HG03521 (cell line): ENCODE measurements at regions not wholly inside any gene's neighbourhood (a gene's known extent, or its start where the extent isn't known, plus 50 kb on each side); places are given as distances from the start of the nearest gene placed in this dataset.
"Not testable (repeated sequence)": the region's sequence is repeated elsewhere in the genome, so short reads cannot be mapped to it uniquely, and the experiment has no call there.

ENCODE experiments used
- ATAC-seq: cut with Tn5 transposase; IDR thresholded peaks from one replicate; pipeline ENCODE4 v1.9.1; 2021; ENCODE audit warnings: mild to moderate bottlenecking, moderate library complexity; ENCODE audit not compliant: unreplicated experiment

GRCh38 chr22:48829908-48830307 lies 997.8 kb downstream of the BRD1 start:
- ATAC-seq: no peak

GRCh38 chr22:48828688-48829087 lies 999.0 kb downstream of the BRD1 start:
- no peak for ATAC-seq

GRCh38 chr22:48827904-48828555 lies 999.6 kb downstream of the BRD1 start:
- ATAC-seq: no peak

DNA sequence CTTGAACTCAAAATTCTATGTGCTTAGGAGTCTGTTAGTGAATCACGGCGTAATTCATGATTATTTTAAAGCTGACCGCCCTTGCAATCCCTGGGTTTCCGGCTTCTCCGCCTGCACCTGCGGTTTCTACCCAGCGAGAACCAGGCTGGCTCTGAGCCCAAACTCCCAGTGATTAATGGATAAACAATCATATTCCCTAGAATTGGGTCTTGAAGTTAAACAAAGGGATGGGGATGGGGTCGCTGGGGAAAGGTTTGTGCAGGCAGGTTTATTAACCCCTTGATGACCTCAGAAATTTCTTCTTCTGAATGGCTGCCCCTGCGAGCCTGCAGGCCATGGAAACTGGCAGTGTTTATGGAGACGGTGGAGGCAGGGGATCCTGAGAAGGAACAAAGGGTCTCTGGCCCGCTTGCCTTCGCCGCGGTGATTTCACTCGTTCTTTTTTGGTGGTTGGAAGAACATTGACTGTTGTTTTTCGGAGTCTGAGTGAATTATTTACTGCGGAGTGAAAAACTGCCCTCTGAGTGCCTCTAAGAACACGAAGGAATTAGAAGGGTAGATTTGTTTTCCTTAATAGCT lies 1000.3 kb downstream of the BRD1 start:
- ATAC-seq: no peak

GRCh38 chr22:48826546-48826945 lies 1001.1 kb downstream of the BRD1 start:
- no peak for ATAC-seq

- ATAC-seq: no peak
These were observed 1001.7 kb downstream of the BRD1 start for GRCh38 chr22:48825802-48826520.

GRCh38 chr22:48824712-48825651 lies 1002.7 kb downstream of the BRD1 start:
- ATAC-seq: no peak

DNA sequence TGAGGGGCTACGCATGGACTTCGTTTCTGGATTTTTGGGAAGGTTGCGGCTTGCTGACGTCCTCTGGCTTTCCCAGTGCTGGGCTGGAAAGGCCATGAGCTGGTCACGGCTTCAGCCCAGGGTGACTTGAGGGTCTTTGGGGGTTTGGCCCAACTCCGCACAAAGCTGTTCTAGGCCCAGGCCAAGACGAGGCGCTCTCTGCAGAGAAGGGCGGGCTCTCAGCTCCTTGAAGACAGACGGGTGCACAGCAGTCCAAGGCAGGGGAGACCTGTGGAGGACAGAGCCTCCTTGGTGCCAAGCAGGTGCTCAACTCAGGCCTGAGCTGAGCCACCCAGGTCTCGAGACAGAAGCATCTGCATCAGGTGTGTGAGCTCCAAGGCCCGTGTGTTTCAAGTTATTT lies 1003.7 kb downstream of the BRD1 start:
- no peak for ATAC-seq

- no peak for ATAC-seq
These were observed 1005.1 kb downstream of the BRD1 start for GRCh38 chr22:48822278-48823233.

DNA sequence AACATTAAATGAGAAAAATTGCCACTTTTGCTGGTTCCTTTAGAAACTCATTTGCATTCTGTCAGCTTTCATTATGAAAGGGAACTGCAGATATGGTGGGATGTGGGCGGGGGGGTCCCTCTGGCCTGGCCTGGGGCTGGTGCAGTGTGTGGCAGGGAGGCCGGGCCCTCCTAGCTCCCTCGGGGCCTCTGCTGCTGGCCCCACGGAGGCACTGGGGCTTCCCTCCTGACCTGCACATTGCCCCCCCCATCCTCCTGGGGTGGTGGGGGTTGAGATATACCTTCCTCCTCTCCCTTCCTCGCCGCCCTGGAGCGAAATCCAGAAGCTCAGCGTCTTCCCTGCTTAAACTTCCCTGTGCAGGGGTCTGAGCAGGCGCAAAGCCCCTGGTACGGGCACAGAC lies 1005.9 kb downstream of the BRD1 start:
- ATAC-seq: no peak

DNA sequence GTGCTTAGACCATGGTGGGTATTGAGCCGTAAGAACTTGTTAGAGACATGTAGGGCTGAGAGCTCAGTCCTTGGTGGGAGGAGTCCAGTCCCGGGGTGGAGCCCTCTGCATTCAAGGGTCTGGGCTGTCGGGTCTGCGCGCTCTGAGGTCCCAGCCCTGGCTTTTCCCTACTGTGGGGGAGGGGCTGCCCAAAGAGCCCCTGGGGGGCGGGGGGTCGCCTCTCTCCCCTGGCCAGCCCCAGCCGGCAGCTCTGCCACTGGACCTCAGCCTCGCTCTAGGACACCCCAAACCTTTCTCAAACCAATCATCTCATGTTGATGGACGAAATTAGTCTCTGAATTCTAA lies 1006.4 kb downstream of the BRD1 start:
- ATAC-seq: no peak

GRCh38 chr22:48820481-48821345 lies 1007.0 kb downstream of the BRD1 start:
- ATAC-seq: no peak

- ATAC-seq: no peak
These were observed 1007.7 kb downstream of the BRD1 start for GRCh38 chr22:48819961-48820360.

- no peak for ATAC-seq
These were observed 1008.4 kb downstream of the BRD1 start for GRCh38 chr22:48819232-48819631.

DNA sequence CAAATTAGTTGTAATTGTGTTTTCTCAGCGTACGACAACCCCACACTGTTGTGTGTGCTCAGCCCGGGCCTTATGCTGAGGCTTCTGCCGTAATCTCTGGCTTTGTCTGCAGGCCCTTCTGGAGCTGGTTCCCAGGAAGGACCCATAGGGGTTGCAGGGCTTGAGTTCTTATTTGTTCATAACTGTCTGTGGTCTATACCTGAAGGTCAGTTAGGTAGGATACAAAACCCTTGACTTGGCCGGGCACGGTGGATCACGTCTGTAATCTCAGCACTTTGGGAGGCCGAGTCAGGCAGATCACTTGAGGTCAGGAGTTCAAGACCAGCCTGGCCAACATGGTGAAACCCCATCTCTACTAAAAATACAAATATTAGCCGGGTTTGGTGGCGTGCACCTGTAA lies 1010.2 kb downstream of the BRD1 start:
- not testable (repeated sequence) for ATAC-seq

DNA sequence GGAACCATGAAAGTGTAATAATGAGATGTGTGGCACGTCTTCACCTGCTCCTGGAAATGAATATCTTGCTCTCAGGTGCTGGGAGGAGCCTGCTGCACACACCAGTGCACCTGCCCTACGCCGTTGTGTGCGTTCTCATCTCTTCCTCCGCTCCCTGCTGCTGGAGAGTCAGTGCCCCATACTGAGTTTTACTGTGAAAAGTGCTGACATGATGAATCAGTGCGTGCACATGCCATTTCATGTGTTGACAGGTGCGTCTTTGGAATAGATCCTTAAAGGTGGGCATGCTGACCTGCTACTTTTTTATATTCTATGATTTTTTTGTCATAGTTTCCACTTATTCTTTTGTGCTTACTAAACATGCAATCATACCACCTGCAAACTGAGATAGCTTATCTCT lies 1015.8 kb downstream of the BRD1 start:
- ATAC-seq: no peak

DNA sequence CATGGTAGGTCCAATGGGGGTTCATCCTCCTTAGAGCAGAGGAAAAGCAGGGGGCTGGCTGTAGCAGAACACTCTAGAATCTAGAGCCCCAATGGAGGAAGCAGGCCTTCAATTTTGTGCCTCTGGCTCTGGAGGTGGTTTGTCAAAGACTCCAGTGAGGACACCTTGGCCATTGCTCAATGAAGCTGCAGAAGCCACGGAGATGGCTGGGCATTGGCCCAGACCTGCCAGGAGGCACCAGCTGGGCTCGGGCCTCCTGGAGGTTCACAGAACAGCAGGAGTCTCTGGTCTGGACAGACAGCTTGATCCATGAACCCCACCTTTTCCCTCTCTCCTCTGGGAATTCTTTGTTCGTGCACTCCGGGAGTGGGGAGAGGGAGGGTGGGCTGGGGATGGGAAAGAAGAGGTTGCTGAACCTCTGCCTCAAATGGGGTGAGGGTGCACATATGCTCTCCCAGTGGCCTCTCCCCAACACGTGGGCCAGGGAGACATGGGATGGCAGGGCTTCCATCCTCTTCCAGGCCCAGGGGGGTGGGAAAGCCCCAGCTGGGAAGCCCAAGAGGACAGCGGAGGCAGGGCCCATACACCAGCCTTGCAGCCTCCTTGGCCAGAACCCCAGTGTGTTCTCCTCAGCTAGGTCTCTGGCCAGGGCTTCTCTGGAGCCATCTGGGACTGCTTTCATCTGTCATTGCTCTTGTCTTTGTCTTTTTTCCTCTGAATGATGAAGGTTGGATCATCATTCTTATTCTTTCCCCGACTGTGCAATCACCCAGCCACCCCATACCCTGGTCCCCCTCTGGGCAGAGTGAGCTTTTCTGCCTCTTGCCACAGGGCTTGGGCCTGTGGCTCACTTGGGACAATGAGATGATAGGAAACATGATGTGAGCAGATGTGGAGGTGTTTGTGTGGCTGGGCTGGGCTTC lies 1019.4 kb downstream of the BRD1 start:
- ATAC-seq: no peak

- ATAC-seq: no peak
These were observed 1020.5 kb downstream of the BRD1 start for GRCh38 chr22:48807155-48807554.
